Activated CD4-positive, alpha-beta T cell treated with anti-CD3 and anti-CD28 coated beads for 36 hours (primary cell): ENCODE measurements at regions not wholly inside any gene's neighbourhood (a gene's known extent, or its start where the extent isn't known, plus 50 kb on each side); places are given as distances from the start of the nearest gene placed in this dataset.

Source experiments
- ATAC-seq: fragments of 200-7000 bp; cut with Tn5 transposase; one replicate; pipeline ENCODE4 v1.10.0; 2021; ENCODE audit warnings: mild to moderate bottlenecking, moderate library complexity
- CTCF ChIA-PET: fragments of 350-600 bp; sonication (Branson Sonifier 250); formaldehyde crosslinking; loops from one replicate; lab custom pipeline; 2021; ENCODE audit warnings: antibody characterized with exemption; lab: Charles Lee
- POLR2A ChIA-PET: fragments of 350-600 bp; sonication (Branson Sonifier 250); formaldehyde crosslinking; loops from one replicate; lab custom pipeline; 2021; ENCODE audit warnings: antibody characterized with exemption, inconsistent platforms; lab: Charles Lee
- DNase-seq: peaks from one replicate; pipeline ENCODE4 v3.0.0-alpha.2; 2020
- H3K27ac Mint-ChIP-seq: one replicate; pipeline ENCODE4 v1.8.0; 2021; ENCODE audit warnings: mixed read lengths
- H3K27me3 Mint-ChIP-seq: one replicate; pipeline ENCODE4 v1.8.0; 2021; ENCODE audit warnings: mixed read lengths
- H3K36me3 Mint-ChIP-seq: one replicate; pipeline ENCODE4 v1.8.0; 2021; ENCODE audit warnings: low read depth, mixed read lengths
- H3K4me1 Mint-ChIP-seq: one replicate; pipeline ENCODE4 v1.8.0; 2021; ENCODE audit warnings: mixed read lengths
- H3K4me3 Mint-ChIP-seq: one replicate; pipeline ENCODE4 v1.8.0; 2021; ENCODE audit warnings: mild to moderate bottlenecking, moderate library complexity, mixed read lengths
- H3K9me3 Mint-ChIP-seq: one replicate; pipeline ENCODE4 v1.8.0; 2021; ENCODE audit warnings: low read depth, mixed read lengths
- intact Hi-C, 2 experiments: fragments of 100-400 bp; cut with DNase I in 1 of 2; cut with micrococcal nuclease in 1 of 2; formaldehyde crosslinking; loops; one replicate each; pipeline versions ENCODE4 v1.14.2 to v1.15.1; 2022 to 2024; cut with DNase I, micrococcal nuclease

- no peak for DNase-seq
- Mint-ChIP-seq H3K36me3 (no peaks in the 10 kb centered on the region), H3K4me1 (no peaks in the 10 kb centered on the region), H3K27me3 (peaks cover 7% of the 10 kb centered on the region), H3K9me3 (peaks cover 2% of the 10 kb centered on the region), H3K27ac (no peak overlapping the region), H3K4me3 (no peak overlapping the region)
- POLR2A ChIA-PET: no interaction called here
- intact Hi-C loops: no loop called here
- ATAC-seq: no peak
- CTCF ChIA-PET: no interaction called here
These were observed 260.7 kb upstream of the CSF3R start for GRCh38 chr1:36743286-36744005.

DNA sequence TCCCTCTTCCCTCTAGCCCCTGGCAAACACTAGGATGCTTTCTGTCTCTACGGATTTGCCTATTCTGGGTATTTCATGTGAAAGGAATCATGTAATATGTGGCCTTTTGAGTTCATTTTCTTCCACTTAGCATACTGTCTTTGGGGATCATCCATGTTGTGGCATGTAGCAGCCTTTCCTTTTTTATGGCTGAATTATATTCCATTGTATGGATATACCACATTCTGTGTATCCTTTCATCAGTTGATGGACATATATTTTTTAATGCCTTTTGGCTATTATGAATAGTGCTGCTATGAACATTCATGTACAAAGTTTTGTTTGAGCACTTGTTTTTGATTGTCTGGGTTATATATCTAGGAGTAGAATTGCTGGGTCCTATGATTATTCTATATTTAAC is 258.4 kb upstream of the CSF3R start:
- Mint-ChIP-seq H3K4me1 (no peaks in the 10 kb centered on the region), H3K27me3 (peaks cover 21% of the 10 kb centered on the region), H3K9me3 (peaks cover 2% of the 10 kb centered on the region), H3K27ac (no peak overlapping the region), H3K4me3 (no peak overlapping the region), H3K36me3 (no peaks in the 10 kb centered on the region)
- DNase-seq (no peak), ATAC-seq (no peak)
- intact Hi-C loops: no loop called here
- ChIA-PET POLR2A (no interaction called here), CTCF (interaction anchor here (0.6 kb wide), 1 partner anchor 37 kb away, joined by 3 read pairs; no protein-coding TSS in a partner anchor)

- DNase-seq (no peak), ATAC-seq (no peak)
- H3K27ac Mint-ChIP-seq: no peak overlapping the region
- peaks cover 2% of the 10 kb centered on the region for H3K9me3 Mint-ChIP-seq
- POLR2A ChIA-PET: no interaction called here
- H3K27me3 Mint-ChIP-seq: peaks cover 21% of the 10 kb centered on the region
- CTCF ChIA-PET: interaction anchor here (0.5 to 0.6 kb wide), 2 partner anchors 37 to 945 kb away, joined by 3 read pairs; no protein-coding TSS in a partner anchor
- intact Hi-C loops: no loop called here
- H3K4me1 Mint-ChIP-seq: no peaks in the 10 kb centered on the region
- H3K36me3 Mint-ChIP-seq: no peaks in the 10 kb centered on the region
- H3K4me3 Mint-ChIP-seq: no peak overlapping the region
These were observed 257.7 kb upstream of the CSF3R start for GRCh38 chr1:36740446-36740845.

- Mint-ChIP-seq H3K36me3 (no peaks in the 10 kb centered on the region), H3K27me3 (peaks cover 24% of the 10 kb centered on the region), H3K4me1 (no peaks in the 10 kb centered on the region), H3K9me3 (peaks cover 2% of the 10 kb centered on the region), H3K27ac (no peak overlapping the region), H3K4me3 (no peak overlapping the region)
- intact Hi-C loops: no loop called here
- ATAC-seq: no peak
- POLR2A ChIA-PET: no interaction called here
- CTCF ChIA-PET: interaction anchor here (0.5 kb wide), 1 partner anchor 944 kb away, joined by 3 read pairs; no protein-coding TSS in a partner anchor
- no peak for DNase-seq
These were observed 257.1 kb upstream of the CSF3R start for GRCh38 chr1:36739703-36740289.

DNA sequence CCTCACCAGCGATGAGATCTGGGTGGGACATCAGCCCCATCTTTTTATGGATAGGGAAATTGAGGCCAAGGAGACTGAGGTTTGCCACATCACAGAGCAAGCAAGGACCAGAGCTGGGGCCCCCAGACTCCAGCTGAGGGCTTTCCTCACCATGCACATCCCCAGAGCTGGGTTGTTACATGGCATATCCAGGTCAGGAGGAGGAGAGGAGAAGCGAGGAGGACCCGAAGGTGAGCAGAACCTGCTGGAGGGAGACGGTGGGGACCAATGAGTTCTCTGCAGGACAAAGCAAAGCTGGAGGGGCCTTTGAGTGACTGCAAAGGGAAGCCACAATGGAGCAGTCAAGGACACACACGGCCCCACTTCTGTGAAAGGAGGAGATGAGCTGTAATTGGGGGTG is 255.5 kb upstream of the CSF3R start:
- peaks cover 27% of the 10 kb centered on the region for H3K27me3 Mint-ChIP-seq
- no peaks in the 10 kb centered on the region for H3K36me3 Mint-ChIP-seq
- H3K27ac Mint-ChIP-seq: no peak overlapping the region
- CTCF ChIA-PET: no interaction called here
- POLR2A ChIA-PET: interaction anchor here (0.5 kb wide), 1 partner anchor 56 kb away, joined by 8 read pairs; no protein-coding TSS in a partner anchor
- no peak for ATAC-seq
- no peak for DNase-seq
- intact Hi-C loops: no loop called here
- H3K4me3 Mint-ChIP-seq: no peak overlapping the region
- peaks cover 2% of the 10 kb centered on the region for H3K9me3 Mint-ChIP-seq
- no peaks in the 10 kb centered on the region for H3K4me1 Mint-ChIP-seq

GRCh38 chr1:36737767-36738166 is 255.1 kb upstream of the CSF3R start:
- no peak for ATAC-seq
- CTCF ChIA-PET: no interaction called here
- POLR2A ChIA-PET: no interaction called here
- Mint-ChIP-seq H3K4me3 (no peak overlapping the region), H3K4me1 (no peaks in the 10 kb centered on the region), H3K36me3 (no peaks in the 10 kb centered on the region), H3K9me3 (peaks cover 2% of the 10 kb centered on the region), H3K27ac (no peak overlapping the region), H3K27me3 (peaks cover 27% of the 10 kb centered on the region)
- intact Hi-C loops: no loop called here
- no peak for DNase-seq

GRCh38 chr1:36737038-36737555 is 254.4 kb upstream of the CSF3R start:
- intact Hi-C loops: no loop called here
- Mint-ChIP-seq H3K9me3 (peaks cover 2% of the 10 kb centered on the region), H3K4me1 (no peaks in the 10 kb centered on the region), H3K36me3 (no peaks in the 10 kb centered on the region), H3K4me3 (no peak overlapping the region), H3K27ac (no peak overlapping the region), H3K27me3 (peaks cover 27% of the 10 kb centered on the region)
- POLR2A ChIA-PET: no interaction called here
- no peak for ATAC-seq
- CTCF ChIA-PET: interaction anchor here (0.6 to 0.8 kb wide), 3 partner anchors 25 to 469 kb away, joined by 3 to 4 read pairs (median 3); no protein-coding TSS in a partner anchor
- no peak for DNase-seq

DNA sequence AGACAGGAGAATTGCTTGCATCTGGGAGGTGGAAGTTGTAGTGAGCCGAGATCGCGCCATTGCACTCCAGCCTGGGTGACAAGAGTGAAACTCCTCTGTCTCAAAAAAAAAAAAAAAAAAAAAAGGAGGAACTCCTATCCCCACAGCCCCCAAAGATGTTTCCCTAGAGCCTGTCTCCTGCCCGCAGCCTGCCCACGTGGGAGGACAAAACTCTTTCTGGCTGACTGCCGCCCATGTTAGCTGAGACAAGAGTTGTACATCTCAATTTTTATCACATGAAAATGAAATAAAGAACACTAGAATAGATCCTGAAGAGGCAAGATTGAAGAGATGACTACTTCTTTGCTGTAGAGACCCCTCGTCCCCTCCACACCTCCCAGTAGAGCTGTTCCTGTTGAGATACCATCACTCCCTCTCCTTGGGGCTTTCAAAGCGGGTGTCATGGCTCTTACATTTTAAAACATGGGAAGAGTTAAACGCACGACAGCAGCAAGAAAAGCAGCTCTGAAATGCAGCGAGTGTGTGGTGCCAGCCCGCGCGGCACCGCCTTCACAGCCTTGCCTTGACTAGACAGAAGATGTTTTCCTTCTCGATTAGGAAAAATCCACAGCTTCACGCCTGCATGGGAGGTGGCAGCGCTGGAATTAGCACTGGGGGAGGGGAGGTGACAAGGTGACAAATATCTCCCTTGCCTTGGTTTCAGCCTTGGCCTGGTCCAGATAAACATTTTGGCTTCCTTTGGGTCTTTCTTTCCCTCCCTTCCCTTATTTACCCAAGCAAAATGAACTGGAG is 253.4 kb upstream of the CSF3R start:
- Mint-ChIP-seq H3K36me3 (no peaks in the 10 kb centered on the region), H3K9me3 (peaks cover 2% of the 10 kb centered on the region), H3K4me1 (no peaks in the 10 kb centered on the region), H3K4me3 (no peak overlapping the region), H3K27me3 (peaks cover 29% of the 10 kb centered on the region), H3K27ac (no peak overlapping the region)
- intact Hi-C loops: no loop called here
- no peak for DNase-seq
- no peak for ATAC-seq
- ChIA-PET CTCF (interaction anchor here (0.6 to 0.8 kb wide), 3 partner anchors 79 to 470 kb away, joined by 3 to 4 read pairs (median 4); no protein-coding TSS in a partner anchor), POLR2A (no interaction called here)

GRCh38 chr1:36735436-36735835 is 252.7 kb upstream of the CSF3R start:
- Mint-ChIP-seq H3K4me3 (no peak overlapping the region), H3K9me3 (no peaks in the 10 kb centered on the region), H3K36me3 (no peaks in the 10 kb centered on the region), H3K4me1 (no peaks in the 10 kb centered on the region), H3K27ac (no peak overlapping the region), H3K27me3 (peaks cover 32% of the 10 kb centered on the region)
- ATAC-seq: no peak
- ChIA-PET CTCF (no interaction called here), POLR2A (no interaction called here)
- intact Hi-C loops: no loop called here
- no peak for DNase-seq

DNA sequence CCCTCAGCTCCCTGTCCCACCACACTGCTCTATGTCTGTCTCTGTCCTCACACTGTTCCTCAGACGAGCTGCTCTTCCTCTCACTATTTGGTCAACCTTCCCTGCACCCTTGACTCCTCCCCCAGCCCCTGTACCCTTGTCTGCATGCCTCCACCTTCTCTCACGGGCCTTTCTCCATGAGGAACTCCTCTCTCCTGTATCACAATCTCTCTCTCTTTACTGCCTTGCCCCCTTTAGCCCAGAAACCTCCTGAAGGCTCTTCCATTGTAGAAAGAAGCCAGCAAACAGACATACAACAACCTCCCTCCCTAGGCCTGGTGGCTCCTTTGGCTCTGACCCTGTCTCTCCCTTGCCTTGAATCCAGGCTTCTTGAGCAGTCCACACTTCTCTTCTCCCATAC is 251.6 kb upstream of the CSF3R start:
- Mint-ChIP-seq H3K27me3 (peaks cover 32% of the 10 kb centered on the region), H3K4me3 (no peak overlapping the region), H3K9me3 (no peaks in the 10 kb centered on the region), H3K4me1 (no peaks in the 10 kb centered on the region), H3K27ac (no peak overlapping the region), H3K36me3 (no peaks in the 10 kb centered on the region)
- no peak for ATAC-seq
- ChIA-PET CTCF (interaction anchor here (1.4 kb wide), 1 partner anchor 373 kb away, joined by 3 read pairs; no protein-coding TSS in a partner anchor), POLR2A (no interaction called here)
- intact Hi-C loops: no loop called here
- DNase-seq: no peak

- Mint-ChIP-seq H3K27me3 (peaks cover 34% of the 10 kb centered on the region), H3K4me3 (no peak overlapping the region), H3K4me1 (no peaks in the 10 kb centered on the region), H3K9me3 (no peaks in the 10 kb centered on the region), H3K27ac (no peak overlapping the region), H3K36me3 (no peaks in the 10 kb centered on the region)
- CTCF ChIA-PET: interaction anchor here (1.0 to 1.4 kb wide), 2 partner anchors 11 to 374 kb away, joined by 3 to 4 read pairs; no protein-coding TSS in a partner anchor
- intact Hi-C loops: no loop called here
- ATAC-seq (no peak), DNase-seq (no peak)
- POLR2A ChIA-PET: no interaction called here
These were observed 251.0 kb upstream of the CSF3R start for GRCh38 chr1:36733748-36734147.
